ENCODE measurements at regions not wholly inside any gene's neighbourhood (a gene's known extent, or its start where the extent isn't known, plus 50 kb on each side); places are given as distances from the start of the nearest gene placed in this dataset.

DNA sequence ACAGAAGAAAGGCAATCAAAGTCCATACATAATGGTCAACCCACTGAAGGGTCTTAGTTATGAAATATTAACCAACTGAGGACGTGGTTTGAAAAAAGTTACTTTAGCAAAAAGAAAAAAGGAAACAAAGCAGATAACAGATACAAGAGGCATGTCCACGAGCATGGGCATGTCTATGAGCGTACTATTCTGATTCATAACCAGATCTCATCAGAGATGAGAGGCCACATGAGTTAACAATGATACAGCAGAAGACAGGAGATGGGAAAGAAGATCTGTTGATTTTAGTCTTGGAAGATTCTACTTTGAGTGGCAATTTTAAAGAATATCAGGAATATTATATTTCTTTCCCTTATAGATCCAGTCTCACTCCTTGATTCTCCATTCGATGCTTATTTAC, 262.9 kb upstream of the SLITRK3 start:
- no peak overlapping the region for H3K4me3 ChIP-seq (ENCODE audit: low read length)
- no CpG with 5 or more reads among the region's 4 CpGs for WGBS (ENCODE audit: insufficient coverage, insufficient read length)

DNA sequence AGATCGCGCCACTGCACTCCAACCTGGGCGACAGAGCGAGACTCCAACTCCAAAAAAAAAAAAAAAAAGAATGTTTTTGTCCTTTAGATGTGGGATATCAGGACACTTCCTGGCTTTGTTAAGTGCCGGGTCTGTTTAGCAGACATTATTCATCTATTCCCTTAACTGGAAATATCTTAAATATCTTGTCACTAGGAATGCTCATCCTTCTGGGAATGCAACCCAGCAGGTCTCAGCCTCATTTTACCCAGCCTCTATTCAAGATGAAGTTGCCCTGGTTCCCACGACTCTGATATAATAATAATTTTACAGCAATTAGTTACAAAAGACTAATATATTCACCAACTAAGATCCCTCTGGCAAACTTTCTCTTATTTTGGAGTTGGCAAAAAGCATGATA, 260.9 kb upstream of the SLITRK3 start:
- Histone ChIP-seq H3K9me3 (ENCODE audit: control insufficient read depth, insufficient read depth, low read length) (no peaks in the 10 kb centered on the region), H3K4me3 (ENCODE audit: low read length) (no peak overlapping the region)
- no CpG with 5 or more reads among the region's 6 CpGs for WGBS (ENCODE audit: insufficient coverage, insufficient read length)

More for the DNA sequence above, 262.9 kb upstream of the SLITRK3 start:
- no peak for DNase-seq (ENCODE audit: low read depth, low spot score)
- Histone ChIP-seq H3K36me3 (ENCODE audit: control insufficient read depth, insufficient read depth, low read length) (no peaks in the 10 kb centered on the region), H3K27me3 (ENCODE audit: control insufficient read depth, insufficient read depth, low read length) (no peaks in the 10 kb centered on the region), H3K4me1 (ENCODE audit: control insufficient read depth, insufficient read depth, low read length) (no peaks in the 10 kb centered on the region), H3K9me3 (ENCODE audit: control insufficient read depth, insufficient read depth, low read length) (no peaks in the 10 kb centered on the region), H3K27ac (ENCODE audit: low read length) (no peak overlapping the region)

DNA sequence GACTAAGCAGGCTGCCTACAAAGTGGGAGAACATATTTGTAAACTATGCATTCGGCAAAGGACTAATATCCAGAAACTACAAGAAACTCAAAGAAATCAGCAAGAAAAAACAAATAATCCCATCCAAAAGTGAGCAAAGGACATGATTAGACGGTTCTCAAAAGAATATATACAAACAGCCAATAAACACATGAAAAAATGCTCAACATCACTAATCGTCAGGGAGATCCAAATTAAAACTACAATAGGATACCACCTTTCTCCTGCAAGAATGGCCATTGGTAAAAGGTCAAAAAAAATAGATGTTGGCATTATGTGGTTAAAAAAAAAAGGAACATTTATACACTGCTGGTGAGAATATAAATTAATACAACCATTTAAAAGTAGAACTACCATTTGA, 259.6 kb upstream of the SLITRK3 start:
- no peak for DNase-seq (ENCODE audit: low read depth, low spot score)
- Histone ChIP-seq H3K9me3 (ENCODE audit: control insufficient read depth, insufficient read depth, low read length) (no peaks in the 10 kb centered on the region; the same call in 1 of the 2 replicates), H3K4me3 (ENCODE audit: low read length) (no peak overlapping the region), H3K27ac (ENCODE audit: low read length) (no peak overlapping the region), H3K27me3 (ENCODE audit: control insufficient read depth, insufficient read depth, low read length) (no peaks in the 10 kb centered on the region), H3K36me3 (ENCODE audit: control insufficient read depth, insufficient read depth, low read length) (no peaks in the 10 kb centered on the region), H3K4me1 (ENCODE audit: control insufficient read depth, insufficient read depth, low read length) (no peaks in the 10 kb centered on the region)
- no CpG with 5 or more reads among the region's 3 CpGs for WGBS (ENCODE audit: insufficient coverage, insufficient read length)

More for the DNA sequence above, 260.9 kb upstream of the SLITRK3 start:
- no peak overlapping the region for H3K27ac ChIP-seq (ENCODE audit: low read length)
- no peaks in the 10 kb centered on the region for H3K36me3 ChIP-seq (ENCODE audit: control insufficient read depth, insufficient read depth, low read length)
- no peaks in the 10 kb centered on the region for H3K4me1 ChIP-seq (ENCODE audit: control insufficient read depth, insufficient read depth, low read length)
- H3K27me3 ChIP-seq (ENCODE audit: control insufficient read depth, insufficient read depth, low read length): no peaks in the 10 kb centered on the region
- no peak for DNase-seq (ENCODE audit: low read depth, low spot score)

DNA sequence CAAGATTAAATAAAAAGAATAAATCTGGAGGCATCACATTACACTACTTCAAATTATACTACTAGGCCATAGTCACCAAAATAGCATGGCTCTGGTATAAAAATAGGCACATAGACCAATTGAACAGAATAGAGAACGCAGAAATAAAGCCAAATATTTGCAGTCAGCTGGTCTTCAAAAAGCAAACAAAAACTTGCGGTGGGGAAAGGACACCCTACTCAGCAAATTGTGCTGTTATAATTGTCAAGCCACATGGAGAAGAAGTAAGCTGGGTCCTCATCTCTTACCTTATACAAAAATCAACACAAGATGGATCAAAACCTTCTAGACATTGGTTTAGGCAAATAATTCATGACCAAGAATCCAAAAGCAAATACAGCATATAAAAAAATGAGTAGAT, 259.2 kb upstream of the SLITRK3 start:
- no peaks in the 10 kb centered on the region for H3K27me3 ChIP-seq (ENCODE audit: control insufficient read depth, insufficient read depth, low read length)
- no peaks in the 10 kb centered on the region for H3K36me3 ChIP-seq (ENCODE audit: control insufficient read depth, insufficient read depth, low read length)
- H3K4me1 ChIP-seq (ENCODE audit: control insufficient read depth, insufficient read depth, low read length): no peaks in the 10 kb centered on the region
- H3K4me3 ChIP-seq (ENCODE audit: low read length): no peak overlapping the region
- no peak for DNase-seq (ENCODE audit: low read depth, low spot score)
- H3K27ac ChIP-seq (ENCODE audit: low read length): no peak overlapping the region
- no CpG with 5 or more reads among the region's 2 CpGs for WGBS (ENCODE audit: insufficient coverage, insufficient read length)
- H3K9me3 ChIP-seq (ENCODE audit: control insufficient read depth, insufficient read depth, low read length): no peaks in the 10 kb centered on the region; the same call in 1 of the 2 replicates

DNA sequence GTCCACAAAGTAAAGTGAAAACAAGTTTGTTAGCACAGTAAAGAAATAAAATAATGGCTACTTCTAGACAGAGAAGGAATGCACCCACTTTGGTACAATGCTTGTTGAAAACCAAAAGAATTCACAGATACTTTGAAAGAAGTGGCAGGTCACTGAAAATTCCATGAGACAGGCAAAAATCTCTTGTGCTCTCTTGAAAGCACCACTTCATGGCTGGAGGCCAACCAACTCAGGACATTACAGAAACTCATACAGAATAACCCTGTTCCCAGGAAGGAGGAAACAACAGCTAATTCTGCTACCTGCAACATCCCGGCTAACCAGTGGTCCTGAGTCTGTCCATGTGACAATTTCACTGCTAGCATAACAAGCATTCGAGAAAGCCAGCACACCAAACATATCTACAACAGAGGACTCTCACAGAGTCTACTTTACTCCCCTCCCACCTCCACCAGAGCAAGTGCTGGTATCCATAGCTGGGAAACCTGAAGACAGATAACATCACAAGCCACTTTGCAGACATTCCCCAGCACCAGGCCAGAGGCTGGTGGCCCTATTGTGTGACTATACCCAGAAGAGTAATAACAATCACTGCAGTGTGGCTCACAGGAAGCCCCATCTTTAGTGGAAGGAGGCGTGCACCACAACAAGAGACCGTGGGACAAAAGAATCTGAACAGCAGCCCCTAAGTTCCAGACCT, 255.3 kb upstream of the SLITRK3 start:
- H3K4me1 ChIP-seq (ENCODE audit: control insufficient read depth, insufficient read depth, low read length): no peaks in the 10 kb centered on the region
- no peaks in the 10 kb centered on the region; the same call in 1 of the 2 replicates for H3K9me3 ChIP-seq (ENCODE audit: control insufficient read depth, insufficient read depth, low read length)
- WGBS (ENCODE audit: insufficient coverage, insufficient read length): no CpG with 5 or more reads among the region's 4 CpGs
- H3K27me3 ChIP-seq (ENCODE audit: control insufficient read depth, insufficient read depth, low read length): no peaks in the 10 kb centered on the region
- no peak overlapping the region for H3K27ac ChIP-seq (ENCODE audit: low read length)
- no peaks in the 10 kb centered on the region for H3K36me3 ChIP-seq (ENCODE audit: control insufficient read depth, insufficient read depth, low read length)
- no peak for DNase-seq (ENCODE audit: low read depth, low spot score)
- no peak overlapping the region for H3K4me3 ChIP-seq (ENCODE audit: low read length)

DNA sequence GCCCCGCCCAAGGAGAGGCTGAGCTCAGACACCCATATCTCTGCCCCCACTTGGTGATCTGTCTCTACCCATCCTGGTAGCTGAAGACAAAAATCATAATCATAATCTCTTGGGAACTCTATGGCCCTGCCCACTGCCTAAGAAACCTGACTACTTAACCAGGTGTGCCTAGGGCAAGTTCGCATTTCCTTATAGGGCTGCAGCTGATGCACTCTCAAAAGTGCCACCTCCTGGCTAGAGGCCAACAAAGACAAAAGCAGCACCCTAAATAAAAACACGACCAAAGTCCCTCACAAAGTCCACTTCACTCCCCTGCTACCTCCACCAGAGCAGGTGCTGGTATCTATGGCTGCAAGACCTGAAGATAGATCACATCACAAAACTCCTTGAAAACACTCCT, 250.4 kb upstream of the SLITRK3 start:
- Histone ChIP-seq H3K27me3 (ENCODE audit: control insufficient read depth, insufficient read depth, low read length) (no peaks in the 10 kb centered on the region), H3K4me1 (ENCODE audit: control insufficient read depth, insufficient read depth, low read length) (no peaks in the 10 kb centered on the region), H3K27ac (ENCODE audit: low read length) (no peak overlapping the region), H3K4me3 (ENCODE audit: low read length) (no peak overlapping the region), H3K9me3 (ENCODE audit: control insufficient read depth, insufficient read depth, low read length) (no peaks in the 10 kb centered on the region; the same call in 1 of the 2 replicates), H3K36me3 (ENCODE audit: control insufficient read depth, insufficient read depth, low read length) (no peaks in the 10 kb centered on the region)
- no CpG with 5 or more reads among the region's 3 CpGs for WGBS (ENCODE audit: insufficient coverage, insufficient read length)
- no peak for DNase-seq (ENCODE audit: low read depth, low spot score)

DNA sequence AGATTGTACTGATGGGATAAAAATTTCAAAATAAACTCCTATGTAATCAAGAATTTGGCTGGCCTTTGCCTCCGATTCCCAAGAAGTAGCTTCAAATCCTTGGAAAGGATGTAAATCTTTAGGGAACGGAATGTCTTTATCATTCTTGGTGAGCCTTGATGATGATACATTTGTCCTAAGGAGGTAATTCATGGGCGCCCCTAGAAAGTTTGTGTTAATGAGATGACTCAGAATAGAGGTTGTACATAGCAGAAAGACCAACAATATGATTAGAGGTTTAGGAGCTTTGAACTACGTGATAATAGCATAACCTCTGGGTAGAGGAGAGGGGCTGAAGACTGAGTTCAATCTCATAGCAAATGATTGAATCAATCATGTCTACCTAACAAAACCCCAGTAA, 248.6 kb upstream of the SLITRK3 start:
- Histone ChIP-seq H3K4me3 (ENCODE audit: low read length) (no peak overlapping the region), H3K27me3 (ENCODE audit: control insufficient read depth, insufficient read depth, low read length) (no peaks in the 10 kb centered on the region), H3K36me3 (ENCODE audit: control insufficient read depth, insufficient read depth, low read length) (no peaks in the 10 kb centered on the region), H3K9me3 (ENCODE audit: control insufficient read depth, insufficient read depth, low read length) (no peaks in the 10 kb centered on the region), H3K27ac (ENCODE audit: low read length) (no peak overlapping the region), H3K4me1 (ENCODE audit: control insufficient read depth, insufficient read depth, low read length) (no peaks in the 10 kb centered on the region)
- DNase-seq (ENCODE audit: low read depth, low spot score): no peak
- WGBS (ENCODE audit: insufficient coverage, insufficient read length): no CpG with 5 or more reads among the region's 4 CpGs

DNA sequence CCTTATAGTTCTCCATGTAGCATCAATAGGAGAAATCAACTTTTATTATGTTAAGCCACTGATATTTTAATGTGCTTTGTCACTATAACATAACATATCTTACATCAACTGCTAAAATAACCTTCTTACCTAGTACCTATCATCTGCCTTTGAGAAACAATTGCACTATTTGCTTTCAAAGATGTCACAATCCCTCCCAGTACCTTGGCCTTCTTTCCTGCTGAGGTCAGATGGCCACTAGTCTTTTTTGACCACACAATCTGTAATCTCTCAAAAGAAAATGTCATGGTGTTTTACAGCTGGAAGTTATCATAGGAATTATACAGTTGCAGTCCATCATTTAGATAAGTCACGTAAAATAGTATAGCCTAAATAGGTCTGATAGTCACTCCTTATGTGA, 247.5 kb upstream of the SLITRK3 start:
- Histone ChIP-seq H3K9me3 (ENCODE audit: control insufficient read depth, insufficient read depth, low read length) (no peaks in the 10 kb centered on the region), H3K27me3 (ENCODE audit: control insufficient read depth, insufficient read depth, low read length) (no peaks in the 10 kb centered on the region), H3K4me3 (ENCODE audit: low read length) (no peak overlapping the region), H3K36me3 (ENCODE audit: control insufficient read depth, insufficient read depth, low read length) (no peaks in the 10 kb centered on the region), H3K4me1 (ENCODE audit: control insufficient read depth, insufficient read depth, low read length) (no peaks in the 10 kb centered on the region), H3K27ac (ENCODE audit: low read length) (no peak overlapping the region)
- no CpG with 5 or more reads among the region's 1 CpG for WGBS (ENCODE audit: insufficient coverage, insufficient read length)
- DNase-seq (ENCODE audit: low read depth, low spot score): no peak

DNA sequence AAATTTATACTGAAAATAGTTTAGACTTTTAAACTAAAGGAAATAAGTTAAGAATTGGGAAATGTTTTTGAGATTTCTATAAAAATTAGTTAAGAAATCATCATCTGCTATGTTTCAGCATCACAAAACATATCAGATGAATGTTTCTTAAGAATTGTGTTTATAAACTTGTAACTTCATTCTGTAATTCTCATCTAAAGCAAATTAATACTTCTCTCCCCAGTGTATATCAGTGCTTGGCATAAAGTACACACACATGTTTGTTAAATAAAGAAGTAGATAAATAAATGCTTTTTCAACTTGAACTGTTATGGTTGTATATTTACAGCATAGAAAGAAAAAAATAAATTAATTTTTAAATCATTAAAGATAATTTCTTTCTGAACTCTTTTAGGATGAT, 245.9 kb upstream of the SLITRK3 start:
- no peak overlapping the region for H3K27ac ChIP-seq (ENCODE audit: low read length)
- no peaks in the 10 kb centered on the region for H3K36me3 ChIP-seq (ENCODE audit: control insufficient read depth, insufficient read depth, low read length)
- no peaks in the 10 kb centered on the region for H3K9me3 ChIP-seq (ENCODE audit: control insufficient read depth, insufficient read depth, low read length)
- H3K4me3 ChIP-seq (ENCODE audit: low read length): no peak overlapping the region
- H3K4me1 ChIP-seq (ENCODE audit: control insufficient read depth, insufficient read depth, low read length): no peaks in the 10 kb centered on the region
- H3K27me3 ChIP-seq (ENCODE audit: control insufficient read depth, insufficient read depth, low read length): no peaks in the 10 kb centered on the region
- DNase-seq (ENCODE audit: low read depth, low spot score): no peak

DNA sequence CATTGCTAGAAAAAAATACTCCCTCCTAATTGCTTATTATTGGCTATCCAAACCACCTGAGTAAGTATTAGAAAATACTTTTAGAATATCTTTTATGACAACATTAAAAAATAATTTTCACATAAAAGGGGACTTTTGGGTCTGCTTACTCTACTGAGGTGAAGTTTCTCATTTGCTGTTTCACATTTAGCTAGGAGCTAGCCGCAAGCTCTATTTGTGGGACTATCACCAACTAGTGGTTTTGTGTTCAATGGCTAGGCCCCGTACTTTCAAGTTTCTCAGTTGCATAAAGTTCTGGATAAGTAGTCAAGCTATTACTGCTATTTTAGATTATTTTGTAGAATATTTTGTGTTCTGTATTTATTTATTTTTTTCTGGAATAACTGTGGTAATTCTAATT, 244.2 kb upstream of the SLITRK3 start:
- Histone ChIP-seq H3K36me3 (ENCODE audit: control insufficient read depth, insufficient read depth, low read length) (no peaks in the 10 kb centered on the region), H3K4me1 (ENCODE audit: control insufficient read depth, insufficient read depth, low read length) (no peaks in the 10 kb centered on the region), H3K27me3 (ENCODE audit: control insufficient read depth, insufficient read depth, low read length) (no peaks in the 10 kb centered on the region), H3K4me3 (ENCODE audit: low read length) (no peak overlapping the region), H3K27ac (ENCODE audit: low read length) (no peak overlapping the region), H3K9me3 (ENCODE audit: control insufficient read depth, insufficient read depth, low read length) (no peaks in the 10 kb centered on the region)
- no peak for DNase-seq (ENCODE audit: low read depth, low spot score)
- WGBS (ENCODE audit: insufficient coverage, insufficient read length): no CpG with 5 or more reads among the region's 2 CpGs

DNA sequence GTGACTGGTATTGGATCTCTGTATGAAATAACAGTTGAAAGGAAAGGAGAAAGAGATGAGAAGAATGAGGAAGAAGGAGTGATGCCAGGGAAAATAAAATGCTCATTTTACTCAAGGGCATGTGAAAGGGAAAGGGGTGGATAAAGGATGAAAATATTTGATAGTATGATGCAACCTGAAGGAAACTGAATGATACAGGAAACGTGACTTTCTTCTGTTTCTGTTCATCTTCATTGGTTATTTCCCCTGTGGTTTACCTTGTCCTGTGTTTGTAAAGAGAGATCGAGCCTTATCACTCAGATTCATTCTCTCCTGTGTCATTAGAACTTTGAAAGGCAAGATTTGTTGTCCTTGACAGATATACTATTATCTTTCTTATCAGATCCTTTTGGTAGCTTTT, 243.6 kb upstream of the SLITRK3 start:
- no peak for DNase-seq (ENCODE audit: low read depth, low spot score)
- Histone ChIP-seq H3K27ac (ENCODE audit: low read length) (no peak overlapping the region), H3K4me1 (ENCODE audit: control insufficient read depth, insufficient read depth, low read length) (no peaks in the 10 kb centered on the region), H3K36me3 (ENCODE audit: control insufficient read depth, insufficient read depth, low read length) (no peaks in the 10 kb centered on the region), H3K4me3 (ENCODE audit: low read length) (no peak overlapping the region), H3K27me3 (ENCODE audit: control insufficient read depth, insufficient read depth, low read length) (no peaks in the 10 kb centered on the region), H3K9me3 (ENCODE audit: control insufficient read depth, insufficient read depth, low read length) (no peaks in the 10 kb centered on the region)
- no CpG with 5 or more reads among the region's 2 CpGs for WGBS (ENCODE audit: insufficient coverage, insufficient read length)
